H1 (cell line): ENCODE measurements at regions not wholly inside any gene's neighbourhood (a gene's known extent, or its start where the extent isn't known, plus 50 kb on each side); places are given as distances from the start of the nearest gene placed in this dataset.

Experiments used
- CTCF ChIA-PET: fragments of 300-600 bp; sonication (Branson Sonifier 250); formaldehyde crosslinking; loops from one replicate; lab custom pipeline; 2021; ENCODE audit not compliant: partially characterized antibody; lab: Charles Lee
- POLR2A ChIA-PET: fragments of 300-600 bp; sonication (Branson Sonifier 250); formaldehyde crosslinking; loops from one replicate; lab custom pipeline; 2021; ENCODE audit warnings: inconsistent platforms; ENCODE audit not compliant: partially characterized antibody; lab: Charles Lee
- DNase-seq, 2 experiments: peaks; one replicate each; pipeline versions ENCODE4 v3.0.0 to v3.0.0-alpha.2; 2010 to 2022; ENCODE audit warnings: low spot score in 2 of 2, low read depth in 1 of 2, mixed read lengths in 1 of 2
- FAIRE-seq: peaks from 2 replicates; lab custom pipeline; 2011; peaks lifted over from hg19 to GRCh38; lab: Jason Lieb, UNC
- H2AFZ ChIP-seq: 2 replicates; pipeline ENCODE4 v1.8.1; 2012; ENCODE audit warnings: low read length, inconsistent platforms
- H2AK5ac ChIP-seq: 2 replicates; pipeline ENCODE4 v1.6.1; 2013; ENCODE audit warnings: low read depth, low read length
- H2BK120ac ChIP-seq: replicated peaks from 2 replicates; pipeline ENCODE3; 2013; ENCODE audit warnings: low read depth, low read length, inconsistent platforms
- H2BK12ac ChIP-seq: 2 replicates; pipeline ENCODE4 v1.6.1; 2013; ENCODE audit warnings: low read depth, low read length
- H2BK15ac ChIP-seq: 2 replicates; pipeline ENCODE4 v1.6.1; 2013; ENCODE audit warnings: low read length
- H2BK20ac ChIP-seq: 2 replicates; pipeline ENCODE4 v1.6.1; 2013; ENCODE audit warnings: low read length
- H2BK5ac ChIP-seq: 2 replicates; pipeline ENCODE4 v1.6.1; 2013; ENCODE audit warnings: low read depth, low read length
- H3K14ac ChIP-seq: 2 replicates; pipeline ENCODE4 v1.6.1; 2013; ENCODE audit warnings: inconsistent platforms; ENCODE audit not compliant: insufficient read length
- H3K18ac ChIP-seq: 2 replicates; pipeline ENCODE4 v1.6.1; 2013; ENCODE audit warnings: low read length; ENCODE audit errors: extremely low read depth
- H3K23ac ChIP-seq: 2 replicates; pipeline ENCODE4 v1.6.1; 2013; ENCODE audit warnings: inconsistent platforms; ENCODE audit not compliant: insufficient read length
- H3K23me2 ChIP-seq: 2 replicates; pipeline ENCODE4 v1.6.1; 2013; ENCODE audit warnings: low read depth, low read length
- H3K27ac ChIP-seq: 2 replicates; pipeline ENCODE4 v1.6.1; 2011; ENCODE audit warnings: low read depth, low read length, inconsistent platforms
- H3K27me3 ChIP-seq, 4 experiments: replicated peaks in 1 of 4; 1 replicate in 1 of 4; 2 replicates in 3 of 4; pipeline versions ENCODE4 v1.6.1 to v1.8.1; 2011 to 2013; ENCODE audit warnings: low read length in 3 of 4, mild to moderate bottlenecking in 3 of 4, inconsistent platforms in 2 of 4, mixed read lengths in 2 of 4, moderate library complexity in 1 of 4; ENCODE audit not compliant: control insufficient read depth in 3 of 4, insufficient read depth in 3 of 4; ENCODE audit errors: extremely low read depth in 1 of 4
- H3K36me3 ChIP-seq, 4 experiments: 2 replicates each; pipeline versions ENCODE4 v1.6.1 to v1.8.1; 2011 to 2013; ENCODE audit warnings: mild to moderate bottlenecking in 4 of 4, low read length in 3 of 4, moderate library complexity in 2 of 4, control low read depth in 1 of 4, inconsistent platforms in 1 of 4; ENCODE audit not compliant: insufficient read depth in 4 of 4, control insufficient read depth in 2 of 4
- H3K4ac ChIP-seq: replicated peaks from 2 replicates; pipeline ENCODE3; 2013; ENCODE audit warnings: low read length, low read depth, mixed read lengths, inconsistent platforms; ENCODE audit not compliant: insufficient read length
- H3K4me1 ChIP-seq, 4 experiments: replicated peaks in 1 of 4; 1 replicate in 1 of 4; 2 replicates in 3 of 4; pipeline versions ENCODE4 v1.6.1 to v1.8.1; 2011 to 2013; ENCODE audit warnings: low read length in 3 of 4, inconsistent platforms in 2 of 4, mixed read lengths in 1 of 4; ENCODE audit not compliant: insufficient read depth in 4 of 4, control insufficient read depth in 3 of 4
- H3K4me2 ChIP-seq, 2 experiments: 2 replicates each; pipeline versions ENCODE4 v1.6.1 to v1.8.1; 2011 to 2013; ENCODE audit warnings: low read depth in 2 of 2, low read length in 2 of 2, control low read depth in 1 of 2, inconsistent platforms in 1 of 2, mild to moderate bottlenecking in 1 of 2; ENCODE audit not compliant: insufficient read depth in 1 of 2
- H3K4me3 ChIP-seq, 4 experiments: fragments of 200-600, 300-600 bp in 1 of 4; sonication (generic), shearing (Covaris generic), sonication (Bioruptor Twin) in 1 of 4; 2 replicates each; pipeline versions ENCODE4 v1.5.1 to v1.8.1; 2011 to 2016; ENCODE audit warnings: low read length in 4 of 4, low read depth in 3 of 4, control low read depth in 2 of 4, inconsistent platforms in 2 of 4, mild to moderate bottlenecking in 2 of 4, mixed read lengths in 1 of 4, moderate library complexity in 1 of 4; ENCODE audit not compliant: insufficient read depth in 2 of 4; ENCODE audit errors: extremely low read depth in 1 of 4
- H3K56ac ChIP-seq: replicated peaks from 2 replicates; pipeline ENCODE3; 2013; ENCODE audit warnings: low read depth, mild to moderate bottlenecking, mixed read lengths, low read length, inconsistent platforms; ENCODE audit not compliant: insufficient read length
- H3K79me1 ChIP-seq: 2 replicates; pipeline ENCODE4 v1.6.1; 2013; ENCODE audit warnings: low read depth, low read length, control low read depth
- H3K79me2 ChIP-seq, 2 experiments: 2 replicates each; pipeline versions ENCODE4 v1.6.1 to v1.8.1; 2012 to 2013; ENCODE audit warnings: low read length in 2 of 2, mild to moderate bottlenecking in 2 of 2, inconsistent platforms in 1 of 2; ENCODE audit not compliant: insufficient read depth in 2 of 2, control insufficient read depth in 1 of 2
- H3K9ac ChIP-seq, 4 experiments: replicated peaks in 1 of 4; 1 replicate in 1 of 4; 2 replicates in 3 of 4; pipeline versions ENCODE4 v1.6.1 to v1.8.1; 2011 to 2013; ENCODE audit warnings: low read depth in 3 of 4, low read length in 3 of 4, control low read depth in 2 of 4, mild to moderate bottlenecking in 2 of 4, moderate library complexity in 2 of 4, inconsistent platforms in 1 of 4; ENCODE audit errors: extremely low read depth in 1 of 4
- H3K9me3 ChIP-seq, 2 experiments: 2 replicates each; pipeline versions ENCODE4 v1.6.1 to v1.8.1; 2012 to 2013; ENCODE audit warnings: mild to moderate bottlenecking in 2 of 2, moderate library complexity in 2 of 2, control low read depth in 1 of 2, inconsistent platforms in 1 of 2, low read depth in 1 of 2, low read length in 1 of 2, mixed read lengths in 1 of 2; ENCODE audit not compliant: insufficient read depth in 2 of 2
- H4K20me1 ChIP-seq, 2 experiments: replicated peaks in 1 of 2; 2 replicates each; pipeline versions ENCODE3 to v1.8.1; 2011 to 2013; ENCODE audit warnings: inconsistent platforms in 2 of 2, low read length in 2 of 2, mild to moderate bottlenecking in 1 of 2; ENCODE audit not compliant: insufficient read depth in 2 of 2, control insufficient read depth in 1 of 2
- H4K5ac ChIP-seq: 2 replicates; pipeline ENCODE4 v1.6.1; 2013; ENCODE audit warnings: low read length, low read depth, mixed read lengths, inconsistent platforms; ENCODE audit not compliant: insufficient read length
- H4K8ac ChIP-seq: 2 replicates; pipeline ENCODE4 v1.8.0; 2013; ENCODE audit warnings: mild to moderate bottlenecking, moderate library complexity, low read length, inconsistent platforms; ENCODE audit not compliant: insufficient read depth; ENCODE audit errors: extremely low read depth
- H4K91ac ChIP-seq: replicated peaks from 2 replicates; pipeline ENCODE3; 2013; ENCODE audit warnings: low read length, mixed read lengths, inconsistent platforms; ENCODE audit not compliant: insufficient read length
- ASH2L ChIP-seq: fragments of 200-600, 300-600 bp; sonication (generic); IDR thresholded peaks from one replicate; pipeline ENCODE4 v1.7.1; 2017; ENCODE audit warnings: low read length
- BACH1 ChIP-seq: IDR thresholded peaks from 2 replicates; pipeline ENCODE4 v1.6.1; 2012; ENCODE audit warnings: low read length, improper control_type of control experiment
- CBX8 ChIP-seq: fragments of 300-800, 300-1000 bp; sonication (generic); IDR thresholded peaks from 2 replicates; pipeline ENCODE4 v1.7.1; 2016; ENCODE audit warnings: low read depth, low read length, borderline replicate concordance
- CREB1 ChIP-seq: IDR thresholded peaks from 2 replicates; pipeline ENCODE4 v1.6.1; 2012; ENCODE audit warnings: inconsistent platforms
- EP300 ChIP-seq, 2 experiments: IDR thresholded peaks; 1 replicate in 1 of 2; 2 replicates in 1 of 2; pipeline ENCODE4 v1.6.1; 2011 to 2012; ENCODE audit warnings: low read depth in 2 of 2, low read length in 2 of 2, mild to moderate bottlenecking in 2 of 2, borderline replicate concordance in 1 of 2, inconsistent platforms in 1 of 2, moderate library complexity in 1 of 2
- HDAC2 ChIP-seq, 2 experiments: fragments of 300-600 bp in 1 of 2; sonication (generic) in 1 of 2; IDR thresholded peaks; 2 replicates each; pipeline ENCODE4 v1.6.1; 2011 to 2012; ENCODE audit warnings: low read depth in 2 of 2, low read length in 2 of 2, mild to moderate bottlenecking in 2 of 2, moderate library complexity in 2 of 2, borderline replicate concordance in 1 of 2, inconsistent platforms in 1 of 2
- KDM1A ChIP-seq: fragments of 200-600, 300-600 bp; sonication (generic); IDR thresholded peaks from 2 replicates; pipeline ENCODE4 v1.7.1; 2016; ENCODE audit warnings: mild to moderate bottlenecking, low read length, borderline replicate concordance
- NRF1 ChIP-seq: IDR thresholded peaks from 2 replicates; pipeline ENCODE4 v1.6.1; 2011; ENCODE audit warnings: mild to moderate bottlenecking, low read depth, low read length, improper control_type of control experiment
- RAD21 ChIP-seq, 2 experiments: IDR thresholded peaks in 1 of 2; conservative IDR thresholded peaks in 1 of 2; 2 replicates each; pipeline ENCODE4 v1.6.1; 2011; ENCODE audit warnings: low read depth in 2 of 2, low read length in 2 of 2, improper control_type of control experiment in 1 of 2, inconsistent platforms in 1 of 2, mild to moderate bottlenecking in 1 of 2, moderate library complexity in 1 of 2
- RFX5 ChIP-seq: IDR thresholded peaks from 2 replicates; pipeline ENCODE4 v1.6.1; 2011; ENCODE audit warnings: low read depth, low read length, improper control_type of control experiment, borderline replicate concordance
- RXRA ChIP-seq: IDR thresholded peaks from 2 replicates; pipeline ENCODE4 v1.6.1; 2011; ENCODE audit warnings: low read depth, mild to moderate bottlenecking, low read length, moderate library complexity; ENCODE audit not compliant: insufficient read depth
- SIN3A ChIP-seq, 2 experiments: IDR thresholded peaks in 1 of 2; conservative IDR thresholded peaks in 1 of 2; 2 replicates each; pipeline ENCODE4 v1.6.1; 2011 to 2012; ENCODE audit warnings: low read length in 2 of 2, improper control_type of control experiment in 1 of 2, low read depth in 1 of 2, mild to moderate bottlenecking in 1 of 2
- WGBS, 2 experiments: shearing (Covaris generic) in 1 of 2; methylation state at CpG; one replicate each; pipeline versions ENCODE4 v1.1.6 to v1.1.7; 2013 to 2015; ENCODE audit warnings: low lambda C conversion rate in 2 of 2, mixed read lengths in 2 of 2, inconsistent platforms in 1 of 2, low coverage in 1 of 2, missing lambda C conversion rate in 1 of 2; ENCODE audit not compliant: insufficient replicate concordance in 2 of 2, insufficient coverage in 1 of 2, insufficient read length in 1 of 2; ENCODE audit errors: extremely low coverage in 1 of 2, missing lambda C conversion rate in 1 of 2; 5-methylcytosine and 5-hydroxymethylcytosine counted together

DNA sequence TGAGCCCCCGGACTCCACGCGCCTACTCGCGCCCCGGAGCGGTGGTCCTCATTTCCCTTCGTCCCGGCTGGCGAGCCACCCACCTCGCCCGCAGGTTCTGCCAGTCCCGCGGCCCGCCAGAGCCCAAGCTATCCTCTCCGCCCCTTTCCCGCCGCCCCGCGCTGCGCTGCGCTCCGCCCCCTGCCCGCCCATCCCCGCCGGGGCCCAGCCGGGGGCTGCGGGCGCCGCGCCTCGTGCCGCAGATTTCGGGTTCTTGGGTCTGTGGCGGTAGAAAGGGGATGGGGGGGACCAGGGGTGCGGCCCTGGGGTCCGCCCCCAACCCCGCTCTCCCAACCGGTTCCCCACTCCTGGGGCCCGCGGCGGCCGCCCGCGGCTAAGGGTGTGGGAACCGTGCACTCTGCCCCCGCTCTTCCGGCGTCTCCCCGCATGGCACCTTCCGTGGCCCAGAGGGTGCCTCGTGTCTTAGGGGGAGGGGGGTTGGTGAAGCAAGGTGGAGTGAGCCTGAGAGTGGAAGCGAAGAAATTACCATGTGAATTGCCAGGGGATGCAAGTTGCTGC is 650.8 kb upstream of the DIPK2B start:
- Histone ChIP-seq H2BK20ac (no peak overlapping the region), H3K14ac (no peak overlapping the region), H3K56ac (no peak overlapping the region), H3K36me3 (peaks cover 8 to 28% (median 13%) of the 10 kb centered on the region in 4 experiments), H4K20me1 (peaks cover 0 to 2% of the 10 kb centered on the region in 2 experiments), H3K9me3 (no peaks in the 10 kb centered on the region), H3K79me1 (no peaks in the 10 kb centered on the region), H3K9ac (peak overlapping the region; percentile 62 to 93 (median 84)), H3K23me2 (0 out of 2 replicates have a peak, but pooled peaks cover 2% of the 10 kb centered on the region), H3K4me3 (peak overlapping the region; percentile 85 to 99 (median 96)), H3K23ac (no peak overlapping the region), H3K27ac (peak overlapping the region; percentile 83; the same call in 1 of the 2 replicates), H3K4ac (no peak overlapping the region), H4K5ac (peak overlapping the region; percentile 59), H3K18ac (no peak overlapping the region), H3K4me2 (peak overlapping the region; percentile 50 to 64), H4K8ac (no peak overlapping the region; the same call in none of the 2 replicates), H2AFZ (no peak overlapping the region), H2AK5ac (no peak overlapping the region), H3K4me1 (peaks cover 0 to 12% (median 1%) of the 10 kb centered on the region in 4 experiments; a peak in 4 of 7 replicates), H2BK120ac (no peak overlapping the region), H2BK15ac (no peak overlapping the region), H3K27me3 (no peaks in the 10 kb centered on the region), H2BK12ac (no peak overlapping the region), H4K91ac (no peak overlapping the region), H3K79me2 (peaks cover 15 to 45% of the 10 kb centered on the region in 2 experiments), H2BK5ac (peak overlapping the region; percentile 8; the same call in 1 of the 2 replicates)
- FAIRE-seq = peak; percentile 99
- WGBS, 2 experiments = 2% methylated on average over 7 of the region's 53 CpGs; no CpG with 5 or more reads in 1 of the 2 experiments
- POLR2A ChIA-PET = interaction anchor here (0.7 to 2.9 kb wide), 6 partner anchors 9 to 104 kb away, joined by 3 to 12 read pairs (median 6); no protein-coding TSS in a partner anchor
- peak; percentile 57 to 65 for DNase-seq
- CTCF ChIA-PET = no interaction called here
- TF ChIP-seq ASH2L = peak; percentile 37
- TF ChIP-seq BACH1 = peak; percentile 44
- no peak for TF ChIP-seq CBX8
- TF ChIP-seq EP300 (IDR thresholded peaks at IDR 0.05; ENCODE audit: borderline replicate concordance in 1 of 2, low read depth in 2 of 2, low read length in 2 of 2) = 0 out of 3 replicates have a peak, but pooled peaks of 1 of the 2 experiments have one; percentile 12
- no peak for TF ChIP-seq SIN3A (conservative IDR thresholded peaks at IDR 0.05 in 1 of 2, IDR thresholded peaks at IDR 0.05 in 1 of 2; ENCODE audit: low read depth in 1 of 2, low read length in 2 of 2)
- TF ChIP-seq RFX5 = no peak
- no peak for TF ChIP-seq RXRA
- TF ChIP-seq KDM1A = peak; percentile 32; the same call in 1 of the 2 replicates
- no peak for TF ChIP-seq NRF1
- no peak for TF ChIP-seq CREB1
- 0 out of 4 replicates have a peak, but pooled peaks of 1 of the 2 experiments have one; percentile 52 for TF ChIP-seq HDAC2 (IDR thresholded peaks at IDR 0.05; ENCODE audit: borderline replicate concordance in 1 of 2, low read depth in 2 of 2, low read length in 2 of 2)
- no peak for TF ChIP-seq RAD21 (IDR thresholded peaks at IDR 0.05 in 1 of 2, conservative IDR thresholded peaks at IDR 0.05 in 1 of 2; ENCODE audit: low read depth in 2 of 2, low read length in 2 of 2)
